ENCODE measurements at regions not wholly inside any gene's neighbourhood (a gene's known extent, or its start where the extent isn't known, plus 50 kb on each side); places are given as distances from the start of the nearest gene placed in this dataset.
"Not testable (repeated sequence)": the region's sequence is repeated elsewhere in the genome, so short reads cannot be mapped to it uniquely, and the experiment has no call there.

GRCh38 chr3:20370273-20371063 lies 184.5 kb upstream of the SGO1 start:
- not testable (repeated sequence) for TF ChIP-seq FOSL1 (IDR thresholded peaks at IDR 0.05; ENCODE audit: low read depth); ATF3 (IDR thresholded peaks at IDR 0.05); CTCF (IDR thresholded peaks at IDR 0.05 in 2 of 3, conservative IDR thresholded peaks at IDR 0.05 in 1 of 3; ENCODE audit: borderline replicate concordance in 1 of 3, insufficient read depth in 1 of 3, low read depth in 2 of 3, low read length in 2 of 3); EZH2 (IDR thresholded peaks at IDR 0.05)

Measured in HCT116 (cell line).